Gastrocnemius medialis (tissue), 4 donors: ENCODE measurements at regions not wholly inside any gene's neighbourhood (a gene's known extent, or its start where the extent isn't known, plus 50 kb on each side); places are given as distances from the start of the nearest gene placed in this dataset.

ENCODE experiments used
- POLR2A ChIP-seq, 2 donors: fragments of 450-650 bp; IDR thresholded peaks; one replicate each; pipeline ENCODE4 v1.6.1; 2017; ENCODE audit warnings: antibody characterized with exemption in 2 of 2, mild to moderate bottlenecking in 2 of 2, moderate library complexity in 2 of 2
- TF ChIP-seq, protein P1 (sequence below), 5 experiments: fragments of 450-650 bp in 3 of 5; fragments of 200-600 bp in 2 of 5; sonication (generic) in 2 of 5; IDR thresholded peaks in 4 of 5; conservative IDR thresholded peaks in 1 of 5; 1 replicate in 4 of 5; 2 replicates in 1 of 5; pipeline ENCODE4 v1.5.1; 2016 to 2019; ENCODE audit warnings: antibody characterized with exemption in 5 of 5, mild to moderate bottlenecking in 3 of 5, moderate library complexity in 3 of 5

DNA sequence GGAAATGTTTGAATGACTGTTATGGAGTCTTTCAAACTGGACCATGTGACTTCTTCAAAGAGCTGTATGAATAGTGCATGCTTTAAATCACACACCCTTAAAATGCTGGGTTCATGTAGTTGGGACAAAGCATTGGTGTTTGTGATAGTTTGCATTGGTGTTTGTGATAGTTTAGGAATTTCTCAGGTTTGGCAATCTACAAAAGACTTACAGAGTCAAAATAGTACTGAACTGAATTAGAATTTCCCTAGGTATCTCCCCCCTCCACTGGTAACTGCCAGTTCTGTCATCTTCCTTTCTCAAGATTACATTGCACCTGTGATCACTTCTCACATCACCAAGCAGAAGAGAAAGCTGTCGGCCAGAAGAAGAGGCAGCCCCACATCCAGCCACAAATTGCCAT, 261.1 kb downstream of the GATA3 start:
- TF ChIP-seq POLR2A (IDR thresholded peaks at IDR 0.05): no peak
- TF ChIP-seq, protein P1, sequence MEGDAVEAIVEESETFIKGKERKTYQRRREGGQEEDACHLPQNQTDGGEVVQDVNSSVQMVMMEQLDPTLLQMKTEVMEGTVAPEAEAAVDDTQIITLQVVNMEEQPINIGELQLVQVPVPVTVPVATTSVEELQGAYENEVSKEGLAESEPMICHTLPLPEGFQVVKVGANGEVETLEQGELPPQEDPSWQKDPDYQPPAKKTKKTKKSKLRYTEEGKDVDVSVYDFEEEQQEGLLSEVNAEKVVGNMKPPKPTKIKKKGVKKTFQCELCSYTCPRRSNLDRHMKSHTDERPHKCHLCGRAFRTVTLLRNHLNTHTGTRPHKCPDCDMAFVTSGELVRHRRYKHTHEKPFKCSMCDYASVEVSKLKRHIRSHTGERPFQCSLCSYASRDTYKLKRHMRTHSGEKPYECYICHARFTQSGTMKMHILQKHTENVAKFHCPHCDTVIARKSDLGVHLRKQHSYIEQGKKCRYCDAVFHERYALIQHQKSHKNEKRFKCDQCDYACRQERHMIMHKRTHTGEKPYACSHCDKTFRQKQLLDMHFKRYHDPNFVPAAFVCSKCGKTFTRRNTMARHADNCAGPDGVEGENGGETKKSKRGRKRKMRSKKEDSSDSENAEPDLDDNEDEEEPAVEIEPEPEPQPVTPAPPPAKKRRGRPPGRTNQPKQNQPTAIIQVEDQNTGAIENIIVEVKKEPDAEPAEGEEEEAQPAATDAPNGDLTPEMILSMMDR (IDR thresholded peaks at IDR 0.05 in 4 of 5, conservative IDR thresholded peaks at IDR 0.05 in 1 of 5): no peak
